Activated naive CD4-positive, alpha-beta T cell treated with anti-CD3 and anti-CD28 coated beads for 36 hours (primary cell): ENCODE measurements at regions not wholly inside any gene's neighbourhood (a gene's known extent, or its start where the extent isn't known, plus 50 kb on each side); places are given as distances from the start of the nearest gene placed in this dataset.

Experiments
- CTCF ChIA-PET: fragments of 350-600 bp; sonication (Branson Sonifier 250); formaldehyde crosslinking; loops from one replicate; lab custom pipeline; 2021; ENCODE audit warnings: antibody characterized with exemption; lab: Charles Lee
- DNase-seq: peaks from one replicate; pipeline ENCODE4 v3.0.0-alpha.2; 2020
- H3K27ac Mint-ChIP-seq: one replicate; pipeline ENCODE4 v1.8.0; 2021; ENCODE audit warnings: mild to moderate bottlenecking, mixed read lengths
- H3K27me3 Mint-ChIP-seq: one replicate; pipeline ENCODE4 v1.8.0; 2021; ENCODE audit warnings: low read depth, mixed read lengths
- H3K36me3 Mint-ChIP-seq: one replicate; pipeline ENCODE4 v1.8.0; 2021; ENCODE audit warnings: low read depth, mixed read lengths
- H3K4me1 Mint-ChIP-seq: one replicate; pipeline ENCODE4 v1.8.0; 2021; ENCODE audit warnings: low read depth, mixed read lengths
- H3K4me3 Mint-ChIP-seq: one replicate; pipeline ENCODE4 v1.8.0; 2021; ENCODE audit warnings: mild to moderate bottlenecking, moderate library complexity, mixed read lengths
- H3K9me3 Mint-ChIP-seq: one replicate; pipeline ENCODE4 v1.8.0; 2021; ENCODE audit warnings: mixed read lengths
- intact Hi-C: fragments of 100-400 bp; cut with micrococcal nuclease; formaldehyde crosslinking; loops from one replicate; pipeline ENCODE4 v1.15.1; 2023

GRCh38 chr20:51258582-51259165, 235.8 kb upstream of the KCNG1 start:
- intact Hi-C loops: no loop called here
- Mint-ChIP-seq H3K27me3 (peaks cover 11% of the 10 kb centered on the region), H3K36me3 (no peaks in the 10 kb centered on the region), H3K4me3 (no peak overlapping the region), H3K9me3 (no peaks in the 10 kb centered on the region), H3K27ac (no peak overlapping the region), H3K4me1 (no peaks in the 10 kb centered on the region)
- CTCF ChIA-PET: interaction anchor here (1.1 kb wide), 1 partner anchor 442 kb away, joined by 3 read pairs; no protein-coding TSS in a partner anchor
- no peak for DNase-seq

- Mint-ChIP-seq H3K27ac (no peak overlapping the region), H3K36me3 (no peaks in the 10 kb centered on the region), H3K9me3 (no peaks in the 10 kb centered on the region), H3K4me1 (no peaks in the 10 kb centered on the region), H3K4me3 (no peak overlapping the region), H3K27me3 (peaks cover 17% of the 10 kb centered on the region)
- DNase-seq: no peak
- CTCF ChIA-PET: no interaction called here
- intact Hi-C loops: no loop called here
These were observed 232.5 kb upstream of the KCNG1 start for GRCh38 chr20:51255417-51255816.

- intact Hi-C loops: no loop called here
- Mint-ChIP-seq H3K36me3 (no peaks in the 10 kb centered on the region), H3K4me3 (no peak overlapping the region), H3K27ac (no peak overlapping the region), H3K27me3 (peaks cover 13% of the 10 kb centered on the region), H3K4me1 (no peaks in the 10 kb centered on the region), H3K9me3 (no peaks in the 10 kb centered on the region)
- no peak for DNase-seq
- CTCF ChIA-PET: interaction anchor here (0.9 to 1.3 kb wide), 4 partner anchors 65 to 266 kb away, joined by 3 to 5 read pairs (median 3); no protein-coding TSS in a partner anchor
These were observed 230.4 kb upstream of the KCNG1 start for GRCh38 chr20:51253280-51253679.

- DNase-seq: no peak
- H3K27ac Mint-ChIP-seq: no peak overlapping the region
- intact Hi-C loops: no loop called here
- H3K9me3 Mint-ChIP-seq: no peaks in the 10 kb centered on the region
- peaks cover 6% of the 10 kb centered on the region for H3K27me3 Mint-ChIP-seq
- CTCF ChIA-PET: interaction anchor here (1.3 kb wide), 1 partner anchor 12 kb away, joined by 3 read pairs; no protein-coding TSS in a partner anchor
- no peaks in the 10 kb centered on the region for H3K36me3 Mint-ChIP-seq
- H3K4me3 Mint-ChIP-seq: no peak overlapping the region
- H3K4me1 Mint-ChIP-seq: no peaks in the 10 kb centered on the region
These were observed 226.9 kb upstream of the KCNG1 start for GRCh38 chr20:51249781-51250180.

- CTCF ChIA-PET: interaction anchor here (0.6 kb wide), 1 partner anchor 40 kb away, joined by 3 read pairs; no protein-coding TSS in a partner anchor
- Mint-ChIP-seq H3K27ac (no peak overlapping the region), H3K9me3 (no peaks in the 10 kb centered on the region), H3K36me3 (no peaks in the 10 kb centered on the region), H3K4me3 (no peak overlapping the region), H3K4me1 (no peaks in the 10 kb centered on the region), H3K27me3 (peaks cover 6% of the 10 kb centered on the region)
- intact Hi-C loops: no loop called here
- DNase-seq: no peak
These were observed 226.3 kb upstream of the KCNG1 start for GRCh38 chr20:51249215-51249614.

- H3K27me3 Mint-ChIP-seq: peaks cover 7% of the 10 kb centered on the region
- no peaks in the 10 kb centered on the region for H3K36me3 Mint-ChIP-seq
- no peak overlapping the region for H3K4me3 Mint-ChIP-seq
- intact Hi-C loops: no loop called here
- CTCF ChIA-PET: interaction anchor here (0.6 kb wide), 1 partner anchor 57 kb away, joined by 3 read pairs; no protein-coding TSS in a partner anchor
- DNase-seq: no peak
- no peak overlapping the region for H3K27ac Mint-ChIP-seq
- H3K9me3 Mint-ChIP-seq: peaks cover 4% of the 10 kb centered on the region
- H3K4me1 Mint-ChIP-seq: no peaks in the 10 kb centered on the region
These were observed 221.6 kb upstream of the KCNG1 start for GRCh38 chr20:51244466-51244865.

GRCh38 chr20:51238675-51239305, 215.9 kb upstream of the KCNG1 start:
- Mint-ChIP-seq H3K36me3 (no peaks in the 10 kb centered on the region), H3K4me1 (no peaks in the 10 kb centered on the region), H3K27ac (no peak overlapping the region), H3K4me3 (no peak overlapping the region), H3K9me3 (peaks cover 4% of the 10 kb centered on the region), H3K27me3 (peaks cover 19% of the 10 kb centered on the region)
- CTCF ChIA-PET: no interaction called here
- DNase-seq: no peak
- intact Hi-C loops: no loop called here

- intact Hi-C loops: no loop called here
- Mint-ChIP-seq H3K27me3 (peaks cover 21% of the 10 kb centered on the region), H3K27ac (no peak overlapping the region), H3K9me3 (peaks cover 4% of the 10 kb centered on the region), H3K36me3 (no peaks in the 10 kb centered on the region), H3K4me1 (no peaks in the 10 kb centered on the region), H3K4me3 (no peak overlapping the region)
- CTCF ChIA-PET: no interaction called here
- no peak for DNase-seq
These were observed 214.9 kb upstream of the KCNG1 start for GRCh38 chr20:51237791-51238190.

- intact Hi-C loops: no loop called here
- Mint-ChIP-seq H3K9me3 (peaks cover 3% of the 10 kb centered on the region), H3K4me3 (no peak overlapping the region), H3K4me1 (no peaks in the 10 kb centered on the region), H3K36me3 (no peaks in the 10 kb centered on the region), H3K27ac (no peak overlapping the region), H3K27me3 (peaks cover 21% of the 10 kb centered on the region)
- CTCF ChIA-PET: no interaction called here
- no peak for DNase-seq
These were observed 214.4 kb upstream of the KCNG1 start for GRCh38 chr20:51237278-51237677.

GRCh38 chr20:51236421-51236820, 213.5 kb upstream of the KCNG1 start:
- CTCF ChIA-PET: interaction anchor here (1.6 kb wide), 1 partner anchor 255 kb away, joined by 3 read pairs; no protein-coding TSS in a partner anchor
- intact Hi-C loops: no loop called here
- Mint-ChIP-seq H3K27ac (no peak overlapping the region), H3K4me1 (no peaks in the 10 kb centered on the region), H3K9me3 (no peaks in the 10 kb centered on the region), H3K36me3 (no peaks in the 10 kb centered on the region), H3K4me3 (no peak overlapping the region), H3K27me3 (peaks cover 17% of the 10 kb centered on the region)
- no peak for DNase-seq

GRCh38 chr20:51233345-51233744, 210.4 kb upstream of the KCNG1 start:
- intact Hi-C loops: no loop called here
- no peaks in the 10 kb centered on the region for H3K4me1 Mint-ChIP-seq
- no peaks in the 10 kb centered on the region for H3K36me3 Mint-ChIP-seq
- no peak overlapping the region for H3K4me3 Mint-ChIP-seq
- CTCF ChIA-PET: interaction anchor here (0.6 kb wide), 1 partner anchor 165 kb away, joined by 3 read pairs; no protein-coding TSS in a partner anchor
- peaks cover 13% of the 10 kb centered on the region for H3K27me3 Mint-ChIP-seq
- no peak for DNase-seq
- no peak overlapping the region for H3K27ac Mint-ChIP-seq
- H3K9me3 Mint-ChIP-seq: no peaks in the 10 kb centered on the region

GRCh38 chr20:51230727-51231126, 207.8 kb upstream of the KCNG1 start:
- Mint-ChIP-seq H3K4me1 (no peaks in the 10 kb centered on the region), H3K27ac (no peak overlapping the region), H3K9me3 (no peaks in the 10 kb centered on the region), H3K36me3 (no peaks in the 10 kb centered on the region), H3K4me3 (no peak overlapping the region), H3K27me3 (peaks cover 9% of the 10 kb centered on the region)
- CTCF ChIA-PET: interaction anchor here (0.9 kb wide), 1 partner anchor 10 kb away, joined by 3 read pairs; no protein-coding TSS in a partner anchor
- DNase-seq: no peak
- intact Hi-C loops: no loop called here
